Osteoblast (primary cell): ENCODE measurements at regions not wholly inside any gene's neighbourhood (a gene's known extent, or its start where the extent isn't known, plus 50 kb on each side); places are given as distances from the start of the nearest gene placed in this dataset.
A peak's percentile ranks its signal among the peaks of the same experiment; 100 is the strongest.

Experiments
- DNase-seq: peaks from one replicate; pipeline ENCODE4 v3.0.0; 2011; ENCODE audit warnings: low spot score, mixed read lengths; ENCODE audit not compliant: insufficient read length; ENCODE audit errors: missing footprints
- H2AFZ ChIP-seq: 2 replicates; pipeline ENCODE4 v1.6.0; 2011; ENCODE audit warnings: mild to moderate bottlenecking, low read length
- H3K27ac ChIP-seq: 2 replicates; pipeline ENCODE4 v1.5.1; 2011; ENCODE audit warnings: mild to moderate bottlenecking, low read depth, low read length, moderate library complexity
- H3K27me3 ChIP-seq: 2 replicates; pipeline ENCODE4 v1.6.0; 2012; ENCODE audit warnings: mild to moderate bottlenecking, control low read depth, inconsistent platforms, low read length, moderate library complexity; ENCODE audit not compliant: insufficient read depth
- H3K36me3 ChIP-seq: 2 replicates; pipeline ENCODE4 v1.5.1; 2011; ENCODE audit warnings: mild to moderate bottlenecking, low read length, control low read depth, moderate library complexity; ENCODE audit not compliant: insufficient read depth
- H3K4me1 ChIP-seq: 2 replicates; pipeline ENCODE4 v1.5.1; 2011; ENCODE audit warnings: mild to moderate bottlenecking, low read length, control low read depth, moderate library complexity; ENCODE audit not compliant: insufficient read depth
- H3K4me2 ChIP-seq: 2 replicates; pipeline ENCODE4 v1.6.0; 2011; ENCODE audit warnings: mild to moderate bottlenecking, low read length; ENCODE audit not compliant: insufficient read depth
- H3K4me3 ChIP-seq: fragments of 200-600 bp; sonication (generic); 3 replicates; pipeline ENCODE4 v1.5.1; 2012; ENCODE audit warnings: mild to moderate bottlenecking, low read length, inconsistent platforms; ENCODE audit not compliant: insufficient read depth
- H3K79me2 ChIP-seq: 2 replicates; pipeline ENCODE4 v1.6.0; 2012; ENCODE audit warnings: mild to moderate bottlenecking, low read length, control low read depth, inconsistent platforms; ENCODE audit not compliant: insufficient read depth
- H3K9me3 ChIP-seq: 2 replicates; pipeline ENCODE4 v1.5.1; 2011; ENCODE audit warnings: low read depth, low read length, control low read depth
- H4K20me1 ChIP-seq: 2 replicates; pipeline ENCODE4 v1.6.0; 2012; ENCODE audit warnings: mild to moderate bottlenecking, low read length, control low read depth; ENCODE audit not compliant: insufficient read depth
- CTCF ChIP-seq: IDR thresholded peaks from 2 replicates; pipeline ENCODE4 v1.5.1; 2011; ENCODE audit warnings: mild to moderate bottlenecking, low read depth, low read length, moderate library complexity; ENCODE audit errors: extremely low read depth

GRCh38 chr11:23859087-23859486, 637.8 kb upstream of the LUZP2 start:
- Histone ChIP-seq H3K79me2 (no peaks in the 10 kb centered on the region), H2AFZ (no peak overlapping the region), H3K27me3 (no peaks in the 10 kb centered on the region), H3K4me1 (no peaks in the 10 kb centered on the region), H3K4me3 (no peak overlapping the region), H3K4me2 (no peak overlapping the region), H3K27ac (no peak overlapping the region), H4K20me1 (no peaks in the 10 kb centered on the region), H3K36me3 (no peaks in the 10 kb centered on the region), H3K9me3 (no peaks in the 10 kb centered on the region)
- TF ChIP-seq CTCF, result no peak
- DNase-seq, result no peak

DNA sequence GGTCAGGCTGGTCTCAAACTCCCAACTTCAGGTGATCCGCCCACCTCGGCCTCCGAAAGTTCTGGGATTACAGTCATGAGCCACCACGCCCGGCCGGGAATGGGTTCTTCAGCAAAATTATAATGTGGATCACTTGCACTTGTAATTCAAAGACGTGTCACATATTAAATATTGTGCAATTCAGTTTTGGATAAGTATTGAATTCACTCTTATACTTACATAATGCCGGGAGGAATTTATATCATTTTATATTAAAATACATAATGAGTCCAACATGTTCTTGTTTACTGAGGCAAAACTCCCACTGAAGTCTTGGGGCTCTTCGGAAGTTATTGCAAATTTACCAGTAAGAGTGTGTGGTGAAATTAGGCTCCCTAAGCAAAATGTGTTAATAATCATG, 635.2 kb upstream of the LUZP2 start:
- Histone ChIP-seq H3K4me1 (no peaks in the 10 kb centered on the region), H3K27ac (no peak overlapping the region), H3K4me2 (no peak overlapping the region), H3K9me3 (no peaks in the 10 kb centered on the region), H3K79me2 (no peaks in the 10 kb centered on the region), H2AFZ (no peak overlapping the region), H3K27me3 (no peaks in the 10 kb centered on the region), H3K4me3 (no peak overlapping the region), H4K20me1 (no peaks in the 10 kb centered on the region), H3K36me3 (no peaks in the 10 kb centered on the region)
- DNase-seq, result no peak
- no peak for TF ChIP-seq CTCF

DNA sequence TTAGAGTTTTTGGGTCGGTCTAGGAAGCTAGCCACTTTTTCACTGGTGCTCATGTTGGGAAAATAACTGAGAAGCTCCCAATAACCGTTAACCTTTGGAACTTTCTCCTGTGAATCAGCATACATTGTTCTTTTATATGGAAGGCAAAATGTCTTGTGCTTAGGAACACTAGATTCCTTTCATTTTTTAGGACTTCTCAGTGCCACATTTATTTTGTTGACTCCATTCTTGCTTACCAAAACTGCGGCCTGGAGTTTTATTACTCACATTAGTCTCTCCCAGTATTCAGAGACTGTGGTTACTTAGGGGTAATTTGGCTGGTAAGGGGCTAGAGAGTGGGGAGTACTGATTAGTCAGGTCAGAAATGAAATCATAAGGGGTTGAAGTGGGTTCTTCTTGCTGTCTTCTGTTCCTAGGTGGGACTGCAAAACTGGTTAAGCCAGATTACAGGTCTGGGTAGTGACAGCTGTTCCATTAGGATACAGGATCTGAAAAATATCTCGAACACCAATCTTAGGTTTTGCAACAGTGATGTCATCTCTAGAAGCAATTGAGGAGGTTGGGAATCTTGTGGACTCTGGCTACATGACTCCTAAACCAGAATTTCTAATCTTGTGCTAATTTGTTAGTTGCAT, 631.4 kb upstream of the LUZP2 start:
- Histone ChIP-seq H3K4me1 (no peaks in the 10 kb centered on the region), H3K36me3 (no peaks in the 10 kb centered on the region), H3K27ac (peak overlapping the region; percentile 37), H3K4me2 (no peak overlapping the region), H4K20me1 (no peaks in the 10 kb centered on the region), H3K27me3 (no peaks in the 10 kb centered on the region), H2AFZ (peak overlapping the region; percentile 67), H3K79me2 (no peaks in the 10 kb centered on the region), H3K4me3 (no peak overlapping the region), H3K9me3 (no peaks in the 10 kb centered on the region)
- DNase-seq, result no peak
- no peak for TF ChIP-seq CTCF

DNA sequence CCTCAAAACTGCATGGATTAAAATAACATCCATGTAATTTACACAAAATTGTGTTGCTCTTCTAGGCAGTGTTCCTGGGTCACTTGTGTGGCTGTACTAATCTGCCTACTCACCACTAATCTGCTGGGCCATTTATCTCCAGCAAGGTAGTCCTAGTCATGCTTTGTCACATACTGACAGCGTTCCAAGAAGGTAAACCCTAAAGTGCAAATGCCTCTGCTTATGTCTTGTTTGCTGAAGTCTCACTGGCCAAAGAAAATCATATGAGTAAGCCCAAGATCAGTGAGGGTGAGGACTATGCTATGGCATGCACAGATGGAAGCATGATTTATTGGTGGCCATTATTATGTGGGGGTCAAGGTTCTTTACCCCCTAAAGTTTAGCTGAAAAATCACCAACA, 630.2 kb upstream of the LUZP2 start:
- TF ChIP-seq CTCF, result no peak
- H2AFZ ChIP-seq, result no peak overlapping the region
- H3K27ac ChIP-seq, result no peak overlapping the region
- H3K4me2 ChIP-seq, result no peak overlapping the region
- no peaks in the 10 kb centered on the region for H3K4me1 ChIP-seq
- H3K36me3 ChIP-seq, result no peaks in the 10 kb centered on the region
- no peaks in the 10 kb centered on the region for H3K9me3 ChIP-seq
- H3K27me3 ChIP-seq, result no peaks in the 10 kb centered on the region
- H4K20me1 ChIP-seq, result no peaks in the 10 kb centered on the region
- H3K4me3 ChIP-seq, result no peak overlapping the region
- no peak for DNase-seq
- no peaks in the 10 kb centered on the region for H3K79me2 ChIP-seq
